Gastrocnemius medialis (tissue), 4 donors: ENCODE measurements at regions not wholly inside any gene's neighbourhood (a gene's known extent, or its start where the extent isn't known, plus 50 kb on each side); places are given as distances from the start of the nearest gene placed in this dataset.

Experiments
- ATAC-seq, 2 donors: fragments of 150-250 bp; one replicate each; pipeline ENCODE4 v1.9.1; 2016
- DNase-seq, 2 donors: peaks; one replicate each; pipeline ENCODE4 v3.0.0-alpha.2; 2019
- H3K27ac ChIP-seq, 4 donors: fragments of 200-600 bp; sonication (generic); 1 replicate in 1 of 4; 2 replicates in 3 of 4; pipeline ENCODE4 v1.5.1; 2016 to 2018; ENCODE audit warnings: mild to moderate bottlenecking in 2 of 4, moderate library complexity in 1 of 4
- H3K27me3 ChIP-seq, 3 donors: fragments of 200-600 bp; sonication (generic) in 2 of 3; 1 replicate in 1 of 3; 2 replicates in 2 of 3; pipeline versions ENCODE4 v1.5.1 to v1.6.0; 2016 to 2019; ENCODE audit warnings: mild to moderate bottlenecking in 1 of 3, moderate library complexity in 1 of 3
- H3K36me3 ChIP-seq, 2 donors: fragments of 200-600 bp; sonication (generic) in 1 of 2; one replicate each; pipeline ENCODE4 v1.5.1; 2017 to 2018
- H3K4me1 ChIP-seq, 2 donors: fragments of 200-600 bp; sonication (generic) in 1 of 2; one replicate each; pipeline ENCODE4 v1.5.1; 2016 to 2017; ENCODE audit warnings: mild to moderate bottlenecking in 2 of 2
- H3K4me3 ChIP-seq, 4 donors: fragments of 200-600 bp; sonication (generic) in 3 of 4; 1 replicate in 1 of 4; 2 replicates in 3 of 4; pipeline ENCODE4 v1.5.1; 2016 to 2019; ENCODE audit warnings: mild to moderate bottlenecking in 2 of 4
- H3K9me3 ChIP-seq, 3 donors: fragments of 200-600 bp; sonication (generic) in 2 of 3; 1 replicate in 1 of 3; 2 replicates in 2 of 3; pipeline ENCODE4 v1.5.1; 2016 to 2019
- CTCF ChIP-seq, 5 experiments: fragments of 450-650 bp in 3 of 5; fragments of 200-600 bp in 2 of 5; sonication (generic) in 2 of 5; IDR thresholded peaks in 4 of 5; conservative IDR thresholded peaks in 1 of 5; 1 replicate in 4 of 5; 2 replicates in 1 of 5; pipeline ENCODE4 v1.5.1; 2016 to 2019; ENCODE audit warnings: antibody characterized with exemption in 5 of 5, mild to moderate bottlenecking in 3 of 5, moderate library complexity in 3 of 5
- POLR2A ChIP-seq, 2 donors: fragments of 450-650 bp; IDR thresholded peaks; one replicate each; pipeline ENCODE4 v1.6.1; 2017; ENCODE audit warnings: antibody characterized with exemption in 2 of 2, mild to moderate bottlenecking in 2 of 2, moderate library complexity in 2 of 2
- in situ Hi-C, 4 donors: fragments of 200-750 bp; cut with MboI; loops; one replicate each; pipeline versions ENCODE4 v1.15.0 to v1.8.0; 2017; ENCODE audit warnings: low sequenced_read_pairs in 4 of 4
- intact Hi-C: fragments of 100-400 bp; cut with DNase I; formaldehyde crosslinking; loops from one replicate; pipeline ENCODE4 v1.15.1; 2023; ENCODE audit warnings: low total_unique reads

DNA sequence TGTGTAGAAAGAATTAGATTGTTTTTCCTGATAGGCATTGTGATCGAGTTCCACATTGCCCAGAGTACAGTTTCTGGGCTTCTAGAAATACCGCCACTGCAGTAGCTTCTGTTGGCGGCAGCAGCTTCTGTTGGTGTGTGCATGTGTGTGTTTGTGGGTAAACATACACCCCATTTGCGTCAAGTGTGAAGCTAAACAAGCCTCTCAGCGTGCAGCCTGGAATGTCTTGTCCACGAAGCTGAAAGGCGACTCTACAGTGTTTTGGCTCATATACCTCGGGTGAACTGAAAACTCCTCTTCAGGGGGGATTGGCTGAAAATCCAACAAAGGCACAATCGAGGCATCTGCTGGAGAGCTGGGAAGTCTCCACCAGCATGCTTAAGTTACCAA, 112.0 kb upstream of the E2F8 start:
- Histone ChIP-seq H3K27ac (no peak overlapping the region), H3K9me3 (no peaks in the 10 kb centered on the region), H3K4me1 (no peaks in the 10 kb centered on the region), H3K36me3 (no peaks in the 10 kb centered on the region), H3K27me3 (peaks cover 25 to 58% (median 54%) of the 10 kb centered on the region in 3 donors), H3K4me3 (no peak overlapping the region)
- in situ Hi-C loops: no loop called here
- TF ChIP-seq POLR2A (IDR thresholded peaks at IDR 0.05): no peak
- no peak for TF ChIP-seq CTCF (IDR thresholded peaks at IDR 0.05 in 4 of 5, conservative IDR thresholded peaks at IDR 0.05 in 1 of 5)
- no peak for ATAC-seq
- DNase-seq: no peak
- intact Hi-C loops: no loop called here

DNA sequence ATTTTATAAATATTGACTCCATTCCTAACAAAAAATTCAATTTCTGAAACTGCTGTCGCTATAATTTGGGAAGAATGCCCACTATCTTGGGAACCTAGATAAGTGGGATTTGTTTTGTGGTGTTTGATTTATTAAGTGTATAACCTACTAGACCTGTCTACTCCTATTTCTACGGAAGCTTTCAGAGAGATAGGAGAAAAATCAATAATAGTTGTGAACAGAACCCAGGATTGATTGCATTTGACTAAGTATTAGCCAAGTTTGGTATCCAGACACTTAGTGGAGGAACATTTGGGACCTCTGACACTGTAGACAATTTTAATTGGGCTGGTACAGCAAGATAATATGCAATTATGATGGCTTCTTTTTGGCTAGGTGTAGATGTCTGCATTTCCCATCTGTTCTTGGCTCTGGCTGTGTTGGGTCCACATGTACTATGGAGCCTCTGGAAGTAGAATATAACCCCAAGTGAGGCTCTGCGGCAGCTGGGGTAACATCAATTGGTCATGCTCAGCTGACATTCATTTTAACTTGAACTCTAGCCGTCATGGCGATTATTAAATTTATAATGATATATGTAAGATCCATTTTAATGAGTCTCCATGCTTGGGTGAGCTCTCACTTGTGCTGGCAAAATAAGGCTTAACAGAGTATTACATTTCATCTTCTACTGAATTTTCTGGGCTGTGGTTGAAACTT, 111.5 kb upstream of the E2F8 start:
- no peak for TF ChIP-seq POLR2A (IDR thresholded peaks at IDR 0.05)
- Histone ChIP-seq H3K9me3 (no peaks in the 10 kb centered on the region), H3K4me1 (no peaks in the 10 kb centered on the region), H3K27me3 (peaks cover 30 to 63% (median 59%) of the 10 kb centered on the region in 3 donors), H3K4me3 (no peak overlapping the region), H3K27ac (no peak overlapping the region), H3K36me3 (no peaks in the 10 kb centered on the region)
- in situ Hi-C loops (no loop called here), intact Hi-C loops (no loop called here)
- DNase-seq: no peak
- no peak for ATAC-seq

DNA sequence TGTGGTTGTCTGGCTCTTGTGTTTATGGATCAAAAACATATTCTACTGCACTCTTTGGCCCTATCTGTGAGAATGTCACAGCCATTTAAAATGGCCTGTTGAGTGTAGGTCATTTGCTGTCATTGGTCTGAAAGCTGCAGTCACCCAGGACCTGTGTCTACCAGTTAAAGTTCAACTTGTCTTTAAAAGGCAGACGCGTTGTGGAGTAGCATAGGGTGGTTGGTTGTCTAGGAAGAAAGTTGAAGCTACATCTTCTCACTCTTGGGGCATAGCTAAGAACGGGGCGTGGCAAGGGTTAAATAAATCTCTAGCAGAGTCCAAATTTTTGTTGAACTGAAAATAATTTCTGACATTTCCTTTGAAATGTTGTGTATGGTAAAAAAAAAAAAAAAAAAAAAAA, 110.7 kb upstream of the E2F8 start:
- no peak for TF ChIP-seq POLR2A (IDR thresholded peaks at IDR 0.05)
- no peak for TF ChIP-seq CTCF (IDR thresholded peaks at IDR 0.05 in 4 of 5, conservative IDR thresholded peaks at IDR 0.05 in 1 of 5)
- peaks cover 0 to 4% of the 10 kb centered on the region in 2 donors for H3K4me1 ChIP-seq
- H3K9me3 ChIP-seq: no peaks in the 10 kb centered on the region
- no peaks in the 10 kb centered on the region for H3K36me3 ChIP-seq
- H3K27me3 ChIP-seq: peaks cover 38 to 71% (median 67%) of the 10 kb centered on the region in 3 donors
- intact Hi-C loops (no loop called here), in situ Hi-C loops (no loop called here)
- H3K27ac ChIP-seq: no peak overlapping the region
- ATAC-seq (no peak), DNase-seq (no peak)
- H3K4me3 ChIP-seq: no peak overlapping the region

DNA sequence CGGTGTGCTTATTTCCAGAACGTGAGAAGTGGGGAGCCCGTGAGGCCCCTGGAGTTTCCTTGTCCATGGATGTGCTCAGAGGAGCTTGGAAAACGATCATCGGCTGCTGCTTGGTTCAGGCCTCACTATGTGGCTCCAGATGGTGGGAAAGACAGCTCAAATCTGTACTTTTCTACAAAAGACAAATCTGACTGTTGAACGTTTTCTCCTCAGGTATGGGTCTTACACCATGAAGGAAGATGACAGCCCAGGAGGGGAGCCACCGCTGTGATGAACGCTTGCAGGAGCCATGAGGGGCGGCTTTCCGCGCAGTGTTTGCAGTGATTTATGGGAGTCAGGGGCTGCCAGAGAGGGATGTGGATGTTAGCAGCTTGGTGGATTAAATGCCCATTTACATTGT, 109.4 kb upstream of the E2F8 start:
- in situ Hi-C loops: no loop called here
- TF ChIP-seq CTCF (IDR thresholded peaks at IDR 0.05 in 4 of 5, conservative IDR thresholded peaks at IDR 0.05 in 1 of 5) (no peak), POLR2A (IDR thresholded peaks at IDR 0.05) (no peak)
- H3K27me3 ChIP-seq: peaks cover 51 to 84% (median 77%) of the 10 kb centered on the region in 3 donors

DNA sequence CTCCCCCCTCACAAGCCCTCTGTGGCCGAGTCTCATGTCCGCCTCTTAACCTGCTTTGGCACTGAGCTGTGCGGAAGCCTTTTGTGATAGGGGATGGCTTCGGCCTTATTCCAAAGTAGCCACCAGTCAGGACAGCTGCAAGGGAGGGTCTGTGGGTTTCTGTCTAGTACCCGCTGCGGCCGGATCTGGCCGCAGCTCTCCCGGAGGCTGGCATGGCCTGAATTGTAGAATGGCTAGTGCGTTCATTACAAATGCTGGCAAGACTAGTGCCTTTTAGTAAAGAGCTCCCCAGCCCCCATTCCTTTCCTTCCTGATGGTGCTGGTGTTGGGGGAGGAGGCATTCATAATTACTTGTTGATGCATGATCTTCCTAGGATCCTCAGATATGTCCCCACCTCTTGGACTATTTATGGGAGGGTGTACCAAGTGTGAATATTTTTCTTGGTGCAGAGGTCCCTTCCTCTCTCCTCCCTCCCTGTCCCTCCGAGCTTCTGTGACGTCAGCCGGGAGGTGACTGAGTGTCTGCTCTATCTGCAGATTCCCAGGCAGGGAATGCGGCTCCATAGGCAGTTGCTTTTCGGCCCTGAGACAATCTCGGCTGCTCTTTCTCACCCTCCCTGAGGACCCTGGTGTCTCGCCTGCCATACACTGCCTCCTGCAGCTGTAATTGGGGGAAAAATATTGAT, 108.7 kb upstream of the E2F8 start:
- Histone ChIP-seq H3K4me1 (peaks cover 0 to 20% of the 10 kb centered on the region in 2 donors), H3K27me3 (peaks cover 54 to 90% (median 74%) of the 10 kb centered on the region in 3 donors)
- no peak for ATAC-seq

More for the DNA sequence above, 109.4 kb upstream of the E2F8 start:
- no peak for ATAC-seq
- no peaks in the 10 kb centered on the region for H3K36me3 ChIP-seq
- H3K4me3 ChIP-seq: no peak overlapping the region
- H3K27ac ChIP-seq: no peak overlapping the region
- H3K9me3 ChIP-seq: no peaks in the 10 kb centered on the region
- intact Hi-C loops: no loop called here
- no peak for DNase-seq
- peaks cover 0 to 17% of the 10 kb centered on the region in 2 donors for H3K4me1 ChIP-seq

More for the DNA sequence above, 108.7 kb upstream of the E2F8 start:
- H3K27ac ChIP-seq: no peak overlapping the region
- no peak for DNase-seq
- H3K36me3 ChIP-seq: no peaks in the 10 kb centered on the region
- no peaks in the 10 kb centered on the region for H3K9me3 ChIP-seq
- in situ Hi-C loops: no loop called here
- intact Hi-C loops: no loop called here
- no peak overlapping the region for H3K4me3 ChIP-seq
- TF ChIP-seq POLR2A (IDR thresholded peaks at IDR 0.05): no peak
- no peak for TF ChIP-seq CTCF (IDR thresholded peaks at IDR 0.05 in 4 of 5, conservative IDR thresholded peaks at IDR 0.05 in 1 of 5)
